Suppressor macrophage treated with lipopolysaccharide for 4 hours (primary cell): ENCODE measurements at regions not wholly inside any gene's neighbourhood (a gene's known extent, or its start where the extent isn't known, plus 50 kb on each side); places are given as distances from the start of the nearest gene placed in this dataset.

Source experiments
- DNase-seq: peaks from one replicate; pipeline ENCODE4 v3.0.0-alpha.2; 2020

DNA sequence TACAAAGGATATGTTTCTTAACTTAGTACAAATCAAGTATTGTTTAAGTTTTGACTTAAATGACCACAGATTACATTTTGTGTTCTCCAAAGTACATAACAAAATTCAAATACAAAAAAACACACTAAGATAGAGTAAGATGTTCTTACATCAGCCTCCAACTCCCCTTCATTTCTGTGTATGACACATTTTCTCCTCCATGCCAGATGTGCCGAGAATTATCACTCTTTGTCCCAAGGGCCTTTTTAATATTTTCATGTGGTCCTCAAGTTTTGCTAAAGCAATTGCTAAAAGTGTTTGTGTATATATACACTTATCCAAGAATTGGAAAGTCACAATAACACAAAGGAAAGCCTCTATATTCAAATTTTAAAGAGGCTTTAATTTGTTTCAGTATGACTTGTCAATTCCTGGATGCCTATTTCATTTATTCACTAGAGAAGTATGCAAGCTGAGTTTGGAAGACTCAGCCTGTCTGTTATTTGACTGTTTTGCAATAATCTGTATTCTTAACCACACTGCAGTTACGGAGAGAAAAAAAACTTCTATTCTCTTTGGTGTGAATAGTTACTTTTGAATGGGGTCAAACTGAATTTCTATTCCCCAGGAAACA, 586.4 kb upstream of the SEMA3D start:
- DNase-seq = no peak

GRCh38 chr7:85771516-85771915, 584.7 kb upstream of the SEMA3D start:
- no peak for DNase-seq

GRCh38 chr7:85770332-85770731, 583.5 kb upstream of the SEMA3D start:
- no peak for DNase-seq

DNA sequence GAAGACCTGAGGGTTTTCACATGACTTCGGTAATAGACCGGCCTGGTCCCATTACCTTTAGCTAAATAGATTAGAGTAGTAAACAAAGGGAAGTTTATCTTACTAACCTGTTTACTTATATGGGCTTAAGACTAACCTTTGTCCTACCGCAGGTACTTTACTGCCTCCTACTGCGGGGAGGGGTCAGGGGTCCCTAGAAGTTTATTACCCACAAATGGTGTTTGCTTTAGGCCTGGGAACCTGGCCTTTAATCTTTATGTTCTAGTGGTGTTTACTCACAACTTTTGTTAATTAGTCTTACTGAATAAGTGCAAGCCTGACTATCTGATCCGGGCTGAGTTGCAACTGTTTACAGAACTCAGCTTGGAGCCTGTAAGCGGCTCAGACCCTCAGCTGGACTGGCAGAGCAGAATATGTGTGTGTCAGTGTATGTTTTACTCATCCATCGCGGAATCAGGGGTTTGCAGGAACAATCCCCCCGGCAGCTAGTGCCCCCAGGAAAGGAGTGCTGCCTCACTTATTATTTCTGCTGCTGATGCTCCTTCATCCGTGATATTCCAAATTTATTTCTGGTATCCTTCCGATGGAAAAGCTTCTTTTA, 578.9 kb upstream of the SEMA3D start:
- DNase-seq = no peak

- no peak for DNase-seq
These were observed 577.2 kb upstream of the SEMA3D start for GRCh38 chr7:85764034-85764433.

DNA sequence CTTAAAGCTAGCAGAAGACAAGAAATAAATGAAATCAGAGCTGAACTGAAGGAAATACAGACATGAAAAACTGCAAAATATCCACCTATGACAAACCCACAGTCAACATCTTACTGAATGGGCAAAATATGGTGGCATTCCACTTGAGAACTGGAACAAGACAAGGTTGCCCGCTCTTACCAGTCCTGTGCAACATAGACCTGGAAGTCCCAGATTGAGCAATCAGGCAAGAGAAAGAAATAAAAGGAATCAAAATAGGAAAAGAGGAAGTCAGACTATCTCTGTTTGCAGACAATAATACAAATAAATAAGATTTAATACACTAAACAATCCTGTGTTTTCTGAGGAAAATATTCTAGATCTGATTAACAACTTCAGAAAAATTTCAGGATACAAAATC, 570.5 kb upstream of the SEMA3D start:
- no peak for DNase-seq

- peak; percentile 62 for DNase-seq
These were observed 563.6 kb upstream of the SEMA3D start for GRCh38 chr7:85750454-85750949.

DNA sequence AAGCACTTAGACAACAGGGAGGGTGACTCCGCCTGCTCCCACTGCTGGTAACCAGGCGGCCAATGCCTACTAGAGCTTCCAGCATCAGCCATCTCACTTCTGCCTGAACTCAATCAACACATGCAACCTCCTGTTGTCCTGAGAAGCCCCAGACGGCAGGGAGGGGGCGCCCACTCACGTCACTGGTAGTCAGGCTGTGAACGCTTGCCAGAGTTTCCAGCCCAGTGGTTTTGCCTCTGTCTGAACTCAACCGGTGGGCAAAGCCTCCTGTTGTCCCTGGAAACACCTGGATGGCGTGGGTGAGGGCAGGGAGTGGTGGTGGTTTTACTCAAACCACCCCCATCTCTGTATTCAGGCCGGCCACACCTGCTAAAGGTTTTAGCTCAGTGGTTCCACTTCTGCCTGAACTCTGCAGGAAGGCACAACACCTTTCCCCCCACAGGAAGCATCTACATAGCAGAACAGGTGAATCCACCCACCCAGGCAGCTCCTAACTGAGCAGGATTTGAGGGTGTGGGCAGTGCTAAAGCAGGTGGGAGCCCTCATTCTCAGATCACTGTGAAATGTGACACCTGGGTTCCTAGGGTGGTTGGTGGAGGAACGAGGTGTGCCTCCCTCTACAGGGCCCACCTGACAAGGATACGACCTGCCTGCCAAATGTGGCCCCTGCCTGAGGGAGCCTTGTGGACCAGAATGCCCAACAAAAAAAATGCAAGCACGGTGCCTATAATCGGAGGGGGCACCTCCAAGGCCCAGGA, 563.0 kb upstream of the SEMA3D start:
- no peak for DNase-seq

DNA sequence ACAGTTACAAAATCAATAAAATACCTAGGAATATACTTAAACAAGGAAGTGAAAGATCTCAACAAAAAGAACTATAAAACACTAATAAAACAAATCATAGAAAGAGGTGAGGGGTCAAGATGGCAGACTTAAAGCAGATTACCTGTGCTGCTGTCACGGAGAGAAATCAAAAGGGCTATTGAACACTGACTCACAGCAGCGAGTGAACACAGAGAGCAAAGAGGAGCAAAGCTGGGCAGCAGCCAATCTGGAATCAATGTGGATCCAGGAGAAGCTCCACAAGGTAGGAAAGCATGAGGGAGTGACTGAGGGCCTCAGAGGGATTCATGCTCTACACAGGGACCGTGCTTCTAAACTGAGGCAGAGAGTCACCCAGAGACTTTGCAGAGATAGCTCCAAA, 562.0 kb upstream of the SEMA3D start:
- DNase-seq = no peak

DNA sequence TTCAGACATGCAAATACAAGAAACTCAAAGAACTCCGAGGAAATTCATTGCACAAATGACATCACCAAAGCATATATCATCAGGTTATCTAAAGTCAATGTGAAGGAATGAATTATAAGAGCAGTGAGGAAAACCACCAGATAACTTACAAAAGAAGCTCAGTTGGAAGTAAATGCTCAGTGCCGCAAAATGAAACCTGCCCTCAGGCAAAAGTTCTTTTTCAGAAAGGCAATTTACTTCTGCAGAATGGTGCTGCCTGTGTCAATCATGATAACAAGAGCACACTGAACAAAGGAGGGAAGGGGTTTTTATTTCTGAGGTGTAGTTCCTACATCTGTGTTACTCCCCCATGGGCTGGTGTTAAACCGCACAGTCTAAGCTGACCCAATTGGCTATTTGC, 550.6 kb upstream of the SEMA3D start:
- DNase-seq = no peak

DNA sequence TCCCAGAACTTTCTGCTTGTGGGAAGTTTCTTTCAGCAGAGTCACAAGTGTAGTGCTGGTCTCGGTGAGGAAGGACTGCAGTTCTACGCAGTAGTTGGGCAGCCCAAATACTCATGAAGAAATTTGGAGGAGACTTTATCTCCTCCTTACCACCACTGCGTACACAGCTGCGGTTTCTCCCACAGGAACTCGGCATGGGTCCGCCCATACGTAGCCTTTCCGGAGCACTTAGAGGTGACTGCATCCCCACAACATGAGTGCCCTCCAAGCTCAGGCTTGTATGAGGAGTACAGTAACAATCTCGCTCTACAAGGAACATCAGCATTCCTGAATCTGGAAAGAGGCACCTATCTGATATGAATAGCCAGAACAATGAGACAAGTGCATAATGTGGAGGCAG, 549.2 kb upstream of the SEMA3D start:
- DNase-seq = no peak

DNA sequence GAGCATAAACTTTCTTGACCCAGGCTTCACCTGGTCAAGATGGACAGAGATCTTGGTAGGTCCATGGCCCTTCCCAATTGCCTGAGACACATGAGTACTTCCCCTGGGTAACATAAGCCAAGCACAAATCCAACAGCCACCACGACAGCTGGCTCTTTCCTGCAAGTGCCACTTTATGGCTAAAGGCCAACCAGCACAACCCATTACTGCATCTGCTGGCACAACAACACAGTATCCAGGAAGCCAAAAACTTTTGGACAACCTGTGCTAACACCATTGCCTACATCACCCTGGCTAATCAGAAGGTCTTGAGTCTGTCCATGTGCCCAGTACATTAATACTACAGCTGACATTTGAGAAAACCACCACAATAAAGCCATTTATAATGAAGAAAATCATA, 548.0 kb upstream of the SEMA3D start:
- DNase-seq = no peak

GRCh38 chr7:85733169-85733915, 546.5 kb upstream of the SEMA3D start:
- no peak for DNase-seq

DNA sequence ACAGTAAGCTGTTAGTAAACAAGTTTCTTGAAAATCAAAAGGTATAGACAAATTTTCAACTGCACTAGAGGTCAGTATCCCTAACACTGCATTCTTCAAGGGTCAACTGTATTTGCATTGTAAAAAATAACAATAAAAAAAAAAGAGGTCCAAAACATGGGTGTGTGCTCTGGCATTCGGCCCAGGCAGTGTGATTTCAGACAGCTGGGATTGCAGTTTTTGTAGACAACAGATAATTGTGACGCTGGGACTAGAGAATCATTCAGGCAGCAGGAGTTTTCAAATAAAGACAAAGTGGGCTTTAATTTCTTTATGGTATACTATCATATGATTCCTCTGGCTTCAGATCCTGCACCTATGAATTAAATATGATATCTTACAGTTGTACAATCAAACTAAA, 543.2 kb upstream of the SEMA3D start:
- DNase-seq = no peak

GRCh38 chr7:85725026-85725425, 538.2 kb upstream of the SEMA3D start:
- no peak for DNase-seq

GRCh38 chr7:85719981-85720953, 533.4 kb upstream of the SEMA3D start:
- peak; percentile 61 for DNase-seq

DNA sequence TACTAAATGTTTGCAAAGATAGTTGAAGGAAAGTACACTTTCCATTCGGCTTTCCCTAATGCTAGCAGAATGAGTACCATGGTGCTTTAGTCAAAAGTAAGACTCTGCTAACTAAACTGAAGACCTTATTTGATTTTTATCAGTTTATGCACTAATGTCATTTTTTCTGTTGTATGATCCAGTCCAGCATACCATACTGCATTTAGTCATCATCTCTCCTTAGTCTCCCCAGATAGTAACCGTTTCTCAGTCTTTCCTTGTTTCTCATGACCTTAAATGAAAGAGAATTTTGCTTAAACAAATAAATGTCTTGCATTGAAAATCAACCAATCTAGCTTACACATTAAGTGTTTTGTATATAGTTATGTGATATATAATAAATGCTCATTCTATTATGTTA, 529.5 kb upstream of the SEMA3D start:
- no peak for DNase-seq

DNA sequence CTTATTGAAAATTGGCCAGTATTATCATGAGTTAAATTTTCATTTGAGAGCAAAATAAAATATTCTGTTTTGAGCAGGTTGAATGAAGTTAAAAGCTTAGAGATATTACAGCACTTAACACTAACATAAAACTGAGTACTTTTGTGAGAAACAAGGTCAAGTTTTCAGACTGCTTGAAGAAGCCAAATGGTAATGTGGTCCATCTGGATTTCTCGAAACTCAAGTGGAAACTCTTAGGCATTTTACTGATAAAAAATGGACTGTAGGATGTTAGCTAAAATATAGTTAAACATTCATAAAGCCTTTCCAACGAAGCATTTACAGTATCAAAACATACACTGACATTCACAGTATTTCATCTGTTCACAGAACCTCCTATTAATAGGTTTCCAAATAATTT, 528.1 kb upstream of the SEMA3D start:
- DNase-seq = no peak

GRCh38 chr7:85714043-85714578, 527.3 kb upstream of the SEMA3D start:
- no peak for DNase-seq

DNA sequence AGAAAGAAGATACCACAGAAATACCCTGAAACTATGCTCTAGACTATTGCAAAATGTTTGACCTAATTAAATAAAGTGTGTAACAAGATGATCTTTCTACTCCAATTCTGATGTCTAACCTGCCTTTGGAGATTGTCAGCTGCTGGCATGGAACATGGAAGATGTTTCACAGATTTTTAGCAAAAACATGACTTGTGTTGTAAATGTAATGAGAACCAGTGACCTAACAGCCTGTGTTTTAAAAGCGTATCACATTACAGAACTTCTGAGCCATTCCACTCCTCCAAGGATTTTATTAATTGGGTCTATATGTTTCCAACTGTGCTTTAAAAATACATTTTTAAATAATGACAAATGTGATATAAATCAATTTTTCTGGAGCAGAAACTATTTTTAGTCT, 526.3 kb upstream of the SEMA3D start:
- DNase-seq = no peak

- peak; percentile 6 for DNase-seq
These were observed 525.0 kb upstream of the SEMA3D start for GRCh38 chr7:85711894-85712293.

GRCh38 chr7:85710960-85711359, 524.1 kb upstream of the SEMA3D start:
- DNase-seq = no peak
